Fibroblast of the aortic adventitia (primary cell): ENCODE measurements at regions not wholly inside any gene's neighbourhood (a gene's known extent, or its start where the extent isn't known, plus 50 kb on each side); places are given as distances from the start of the nearest gene placed in this dataset.

Experiments used
- DNase-seq: peaks from one replicate; pipeline ENCODE4 v3.0.0-alpha.2; 2010; ENCODE audit warnings: low read depth
- H3K4me3 ChIP-seq: 2 replicates; pipeline ENCODE4 v1.5.1; 2011; ENCODE audit warnings: low read depth, mild to moderate bottlenecking, control low read depth, low read length, moderate library complexity
- TF ChIP-seq, protein P1 (sequence below): IDR thresholded peaks from 2 replicates; pipeline ENCODE4 v1.5.1; 2011; ENCODE audit warnings: mild to moderate bottlenecking, low read length, control low read depth, inconsistent platforms; ENCODE audit not compliant: insufficient read depth

- DNase-seq, result no peak
- TF ChIP-seq, protein P1, sequence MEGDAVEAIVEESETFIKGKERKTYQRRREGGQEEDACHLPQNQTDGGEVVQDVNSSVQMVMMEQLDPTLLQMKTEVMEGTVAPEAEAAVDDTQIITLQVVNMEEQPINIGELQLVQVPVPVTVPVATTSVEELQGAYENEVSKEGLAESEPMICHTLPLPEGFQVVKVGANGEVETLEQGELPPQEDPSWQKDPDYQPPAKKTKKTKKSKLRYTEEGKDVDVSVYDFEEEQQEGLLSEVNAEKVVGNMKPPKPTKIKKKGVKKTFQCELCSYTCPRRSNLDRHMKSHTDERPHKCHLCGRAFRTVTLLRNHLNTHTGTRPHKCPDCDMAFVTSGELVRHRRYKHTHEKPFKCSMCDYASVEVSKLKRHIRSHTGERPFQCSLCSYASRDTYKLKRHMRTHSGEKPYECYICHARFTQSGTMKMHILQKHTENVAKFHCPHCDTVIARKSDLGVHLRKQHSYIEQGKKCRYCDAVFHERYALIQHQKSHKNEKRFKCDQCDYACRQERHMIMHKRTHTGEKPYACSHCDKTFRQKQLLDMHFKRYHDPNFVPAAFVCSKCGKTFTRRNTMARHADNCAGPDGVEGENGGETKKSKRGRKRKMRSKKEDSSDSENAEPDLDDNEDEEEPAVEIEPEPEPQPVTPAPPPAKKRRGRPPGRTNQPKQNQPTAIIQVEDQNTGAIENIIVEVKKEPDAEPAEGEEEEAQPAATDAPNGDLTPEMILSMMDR, result no peak
- H3K4me3 ChIP-seq, result no peak overlapping the region
These were observed 64.0 kb upstream of the CEP85L start for GRCh38 chr6:118715376-118715775.

- H3K4me3 ChIP-seq, result no peak overlapping the region
- TF ChIP-seq, protein P1, result no peak
- DNase-seq, result no peak
These were observed 63.4 kb upstream of the CEP85L start for GRCh38 chr6:118714756-118715155.

- peak; percentile 63 for DNase-seq
- TF ChIP-seq, protein P1, result no peak
- H3K4me3 ChIP-seq, result no peak overlapping the region
These were observed 61.6 kb upstream of the CEP85L start for GRCh38 chr6:118712969-118713368.

- no peak for DNase-seq
- TF ChIP-seq, protein P1, result no peak
- H3K4me3 ChIP-seq, result no peak overlapping the region
These were observed 59.2 kb upstream of the CEP85L start for GRCh38 chr6:118710616-118711015.

DNA sequence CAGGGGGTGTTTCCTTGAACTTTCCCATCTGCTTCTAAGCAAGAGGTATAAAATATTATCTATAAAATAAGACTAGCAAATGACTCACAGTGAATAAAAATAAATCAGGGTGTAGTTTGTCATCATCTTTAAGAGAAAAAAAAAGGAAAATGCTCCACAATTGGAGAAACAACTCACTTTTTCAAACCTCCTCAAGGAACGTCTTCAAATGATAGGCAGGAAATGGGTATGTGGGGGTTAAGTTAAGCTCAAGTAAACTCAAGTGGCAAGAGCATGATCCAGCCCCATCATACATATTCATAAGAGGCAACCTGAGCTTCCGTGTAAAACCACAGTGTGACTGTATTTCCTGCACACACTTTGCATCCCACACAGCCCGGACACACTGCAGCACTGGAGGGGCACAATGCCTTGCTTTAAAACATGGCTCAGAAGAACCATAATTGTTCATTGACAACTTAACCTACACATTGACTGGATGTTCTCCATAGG, 58.5 kb upstream of the CEP85L start:
- TF ChIP-seq, protein P1, result no peak
- DNase-seq, result no peak
- peak overlapping the region; percentile 53 for H3K4me3 ChIP-seq

DNA sequence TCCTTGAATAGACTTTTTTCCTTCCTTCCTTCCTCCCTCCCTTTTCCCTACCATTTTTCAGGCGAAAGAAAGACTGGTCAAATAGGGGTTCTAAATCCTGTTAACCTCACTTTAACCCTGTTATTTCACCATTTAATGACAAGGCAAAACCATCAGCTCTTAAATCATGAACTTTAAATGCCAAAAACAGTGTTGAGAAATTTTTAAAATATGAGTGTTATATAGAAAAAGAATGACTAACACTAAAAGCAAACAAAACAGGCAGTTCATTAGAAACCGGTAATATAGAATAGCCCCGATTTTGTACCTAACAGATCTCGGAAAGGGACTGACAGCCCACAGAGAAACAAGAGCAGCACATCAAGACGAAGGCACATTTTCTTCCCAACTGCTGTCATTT, 57.4 kb upstream of the CEP85L start:
- DNase-seq, result peak; percentile 75
- peak overlapping the region; percentile 53 for H3K4me3 ChIP-seq
- TF ChIP-seq, protein P1, result no peak

- H3K4me3 ChIP-seq, result no peak overlapping the region
- TF ChIP-seq, protein P1, result no peak
- no peak for DNase-seq
These were observed 56.7 kb upstream of the CEP85L start for GRCh38 chr6:118708055-118708454.
